GM18520 (cell line): ENCODE measurements at regions not wholly inside any gene's neighbourhood (a gene's known extent, or its start where the extent isn't known, plus 50 kb on each side); places are given as distances from the start of the nearest gene placed in this dataset.

Source experiments
- ATAC-seq: cut with Tn5 transposase; IDR thresholded peaks from one replicate; pipeline ENCODE4 v1.9.1; 2021; ENCODE audit not compliant: unreplicated experiment

DNA sequence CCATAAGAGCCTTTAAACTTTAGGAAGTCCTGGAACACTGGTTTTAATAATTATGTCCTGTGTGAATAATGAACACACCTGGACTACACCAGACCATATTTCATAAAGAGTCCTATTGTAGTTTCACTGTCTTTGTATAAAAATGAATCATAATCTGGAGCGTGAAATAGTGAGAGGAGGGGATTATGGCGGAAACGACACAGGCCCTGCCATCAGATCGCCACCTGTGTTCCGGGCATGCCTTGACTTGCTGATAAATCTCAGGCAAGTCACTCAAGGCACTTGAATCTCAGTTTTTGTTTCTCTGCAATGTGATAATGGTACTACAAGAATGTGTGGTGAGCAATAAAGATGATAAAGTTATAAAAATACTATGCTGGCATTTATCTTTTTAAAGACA, 995.5 kb downstream of the MCTP2 start:
- ATAC-seq = no peak

DNA sequence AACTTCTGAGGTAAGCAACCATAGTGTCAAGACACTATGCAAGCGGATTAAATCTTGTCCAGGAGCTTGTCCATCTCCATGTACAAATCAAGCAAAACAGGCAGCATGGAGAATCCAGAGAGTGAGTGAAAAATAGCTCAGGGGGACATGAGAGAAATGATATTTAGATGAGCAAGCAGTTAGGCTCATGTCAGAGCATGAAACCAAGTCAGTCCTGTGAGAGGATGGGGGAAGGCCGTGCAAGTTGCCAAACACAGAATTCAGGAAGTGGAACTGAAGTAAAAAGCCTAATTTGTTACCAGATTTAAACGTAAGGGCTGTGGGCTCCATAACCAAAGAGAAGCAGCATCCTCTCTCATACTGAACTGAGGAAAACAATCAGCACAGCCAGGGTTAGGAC, 995.9 kb downstream of the MCTP2 start:
- no peak for ATAC-seq

DNA sequence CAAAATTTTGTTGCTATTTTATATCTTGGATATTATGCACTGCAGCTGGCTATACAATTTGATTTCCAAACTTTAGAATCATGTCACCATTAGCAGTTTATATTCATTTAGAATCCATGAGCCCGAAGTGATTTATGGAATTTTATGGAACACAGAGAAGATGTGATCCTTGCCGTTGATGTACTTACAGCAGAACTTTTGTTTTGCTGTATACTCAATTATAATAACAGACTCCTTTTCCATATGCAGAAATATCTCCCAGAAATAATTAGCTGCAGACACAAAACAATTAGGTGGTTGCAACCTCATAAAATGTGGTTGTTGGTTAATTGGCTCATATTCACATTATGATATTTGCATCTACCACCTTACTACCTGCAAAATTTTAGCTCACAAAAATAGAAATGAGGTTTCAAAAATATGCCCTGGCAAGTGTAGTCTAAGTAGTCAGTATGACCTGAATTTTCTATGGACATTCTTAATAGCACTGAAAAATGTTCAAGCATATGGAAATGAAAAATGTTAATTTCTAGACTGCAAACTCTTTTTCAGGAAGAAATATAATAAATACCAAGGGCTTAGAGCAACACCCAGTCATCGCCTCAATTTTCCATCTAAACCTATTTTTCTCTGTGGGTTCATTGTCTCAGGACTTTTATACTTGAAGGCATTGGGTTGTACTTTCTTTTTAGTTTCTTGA, 997.6 kb downstream of the MCTP2 start:
- no peak for ATAC-seq

DNA sequence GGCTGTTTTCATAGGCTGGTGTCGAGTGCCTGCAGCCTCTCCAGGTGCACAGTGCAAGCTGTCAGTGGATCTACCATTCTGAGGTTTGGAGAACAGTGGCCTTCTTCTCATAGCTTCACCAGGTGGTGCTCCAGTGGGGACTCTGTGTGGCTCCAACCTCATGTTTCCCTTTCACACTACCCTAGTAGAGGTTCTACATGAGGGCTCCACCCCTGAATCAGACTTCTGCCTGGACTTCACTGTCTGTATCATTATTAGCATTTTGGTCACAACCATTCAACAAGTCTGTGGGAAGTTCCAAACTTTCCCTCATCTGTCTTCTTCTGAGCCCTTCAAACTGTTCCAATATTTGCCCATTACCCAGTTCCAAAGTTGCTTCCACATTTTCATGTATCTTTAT, 1003.7 kb downstream of the MCTP2 start:
- no peak for ATAC-seq

DNA sequence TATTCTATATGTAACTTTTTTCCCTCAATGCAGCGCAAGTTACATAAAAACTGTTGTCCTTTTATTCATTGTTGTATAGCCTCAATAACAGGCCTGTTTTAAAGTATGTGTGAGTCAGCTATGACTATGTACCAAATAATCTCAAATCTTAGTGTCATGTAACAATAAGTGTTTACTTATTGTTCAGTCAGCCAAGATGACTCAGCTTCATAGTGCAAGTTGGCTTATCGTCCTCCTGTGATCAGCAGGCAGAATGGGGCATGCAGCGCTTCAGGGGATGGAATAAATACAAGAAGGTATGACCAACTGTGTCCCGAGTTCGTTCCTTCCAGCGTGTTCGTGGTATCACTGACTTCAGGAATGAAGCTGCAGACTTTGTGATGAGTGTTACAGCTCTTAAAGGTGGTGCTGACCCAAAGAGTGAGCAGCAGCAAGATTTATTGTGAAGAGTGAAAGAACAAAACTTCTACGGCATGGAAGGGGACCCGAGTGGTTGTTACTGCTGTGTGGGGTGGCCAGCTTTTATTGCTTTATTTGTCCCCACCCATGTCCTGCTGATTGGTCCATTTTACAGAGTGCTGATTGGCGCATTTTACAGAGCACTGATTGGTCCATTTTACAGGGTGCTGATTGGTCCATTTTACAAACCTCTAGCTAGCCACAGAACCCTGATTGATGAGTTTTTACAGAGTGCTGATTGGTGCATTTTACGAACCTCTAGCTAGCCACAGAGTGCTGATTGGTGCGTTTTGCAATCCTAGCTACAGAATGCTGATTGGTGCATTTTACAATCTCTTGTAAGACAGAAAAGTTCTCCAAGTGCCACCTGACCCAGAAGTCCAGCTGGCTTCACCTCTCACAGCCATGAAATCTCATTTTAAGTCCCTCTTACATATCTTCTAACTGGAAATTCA, 1016.0 kb downstream of the MCTP2 start:
- no peak for ATAC-seq

DNA sequence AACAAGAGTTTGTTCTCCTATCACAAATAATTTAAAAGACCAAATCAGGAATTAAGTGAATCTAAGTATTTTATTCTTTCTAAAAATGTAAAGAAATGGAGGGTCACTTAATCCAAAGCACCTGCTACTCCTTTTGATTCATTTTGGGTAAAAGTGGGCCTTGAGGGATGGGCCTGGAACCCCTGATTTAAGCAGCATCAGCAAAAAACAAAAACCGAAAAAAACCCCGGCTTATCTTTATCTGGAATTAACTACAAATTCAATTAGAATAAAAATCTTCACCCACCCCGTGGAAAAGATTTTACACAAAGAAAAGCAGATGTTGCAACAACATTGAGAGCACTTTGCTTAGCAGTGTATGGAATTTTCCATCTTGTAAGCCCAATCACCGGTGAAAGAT, 1018.2 kb downstream of the MCTP2 start:
- no peak for ATAC-seq

DNA sequence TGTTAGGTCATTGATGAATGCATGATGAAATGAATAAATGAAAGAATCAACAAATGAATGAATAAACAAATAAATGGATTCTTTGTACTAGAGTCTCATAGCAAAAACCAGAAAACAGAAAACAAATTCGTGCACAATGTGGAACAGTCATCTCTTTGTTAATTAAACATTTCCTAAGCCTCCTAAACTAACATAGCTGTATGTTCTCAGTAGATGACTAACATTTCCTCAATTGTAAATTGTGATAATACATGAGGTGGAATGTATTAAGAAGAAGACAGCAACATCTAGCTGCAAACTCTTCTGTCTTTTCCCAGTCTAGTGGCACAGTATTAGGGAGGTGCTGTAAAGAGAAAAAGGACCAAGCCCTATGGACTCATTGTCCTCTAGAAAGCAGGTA, 1021.0 kb downstream of the MCTP2 start:
- ATAC-seq = no peak

DNA sequence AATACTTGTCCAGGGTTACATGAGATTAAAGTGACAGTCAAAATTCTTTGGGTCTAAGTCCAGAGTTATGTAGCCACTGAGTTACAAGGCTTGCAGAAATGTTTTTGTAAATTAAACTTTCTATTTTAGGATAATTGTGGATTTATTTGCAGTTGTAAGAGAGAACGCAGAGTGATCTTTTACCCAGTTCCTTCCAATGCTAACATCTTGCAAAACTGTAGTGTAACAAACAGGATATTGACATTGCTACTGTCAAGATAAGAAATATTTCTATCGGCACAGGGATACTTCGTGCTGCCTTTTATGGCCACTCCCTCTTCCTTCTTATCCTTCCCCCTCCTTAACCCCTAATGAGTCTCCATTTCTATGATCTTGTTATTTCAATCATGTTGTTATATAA, 1022.9 kb downstream of the MCTP2 start:
- ATAC-seq = no peak

DNA sequence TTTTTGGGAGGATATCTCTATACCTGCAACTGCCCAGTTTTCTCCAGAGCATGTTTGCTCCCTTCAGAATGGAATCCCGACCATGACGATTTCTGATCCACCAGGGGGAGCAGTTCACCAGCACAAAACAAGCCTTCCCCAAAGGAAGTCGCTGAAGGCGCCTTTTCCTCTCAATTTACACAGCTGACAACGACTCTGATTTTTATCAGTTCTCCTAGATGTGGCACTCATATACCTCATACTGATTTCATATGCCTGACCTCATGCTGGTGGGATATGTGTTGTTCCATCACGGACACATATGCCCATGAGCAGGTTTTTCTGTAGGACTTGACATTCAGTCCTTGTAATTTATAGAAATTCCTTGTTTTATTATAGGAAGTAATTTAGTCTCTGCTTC, 1028.2 kb downstream of the MCTP2 start:
- no peak for ATAC-seq

DNA sequence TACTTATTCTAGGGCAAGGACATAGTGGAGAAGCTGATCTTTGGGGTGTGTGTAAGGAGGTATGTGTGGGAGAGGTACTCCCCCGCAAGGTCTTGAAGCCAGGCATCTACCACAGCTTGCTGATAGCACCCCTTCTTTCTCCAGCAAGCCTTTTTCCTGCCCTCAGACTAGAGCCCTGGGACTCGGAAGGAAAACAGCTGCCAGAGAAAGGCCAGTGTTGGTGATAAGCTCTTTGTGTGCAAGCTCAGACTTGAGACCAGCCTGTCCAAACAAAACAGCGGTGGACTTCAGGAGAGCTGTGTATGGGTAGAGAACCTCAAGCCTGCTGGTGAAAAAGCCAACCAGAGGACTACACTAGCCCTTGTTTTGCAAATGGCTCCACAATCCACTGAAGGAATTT, 1028.6 kb downstream of the MCTP2 start:
- ATAC-seq = no peak

DNA sequence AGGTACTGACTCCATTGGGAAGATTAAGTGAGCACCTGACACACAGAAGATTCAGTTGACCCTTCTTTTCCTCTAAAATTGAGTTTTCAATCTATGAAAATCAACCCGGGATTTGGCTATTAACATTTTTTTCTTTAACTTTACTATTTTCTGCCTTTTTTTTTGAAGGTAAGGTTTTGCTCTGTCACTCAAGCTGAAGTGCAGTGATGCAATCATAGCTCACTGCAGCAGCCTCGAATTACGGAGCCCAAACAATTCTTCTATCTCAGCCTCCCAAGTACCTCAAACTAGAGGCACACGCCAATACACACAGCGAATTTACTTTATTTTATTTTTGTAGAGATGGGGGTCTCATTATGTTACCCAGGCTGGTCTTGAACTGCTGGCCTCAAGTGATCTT, 1029.5 kb downstream of the MCTP2 start:
- no peak for ATAC-seq

DNA sequence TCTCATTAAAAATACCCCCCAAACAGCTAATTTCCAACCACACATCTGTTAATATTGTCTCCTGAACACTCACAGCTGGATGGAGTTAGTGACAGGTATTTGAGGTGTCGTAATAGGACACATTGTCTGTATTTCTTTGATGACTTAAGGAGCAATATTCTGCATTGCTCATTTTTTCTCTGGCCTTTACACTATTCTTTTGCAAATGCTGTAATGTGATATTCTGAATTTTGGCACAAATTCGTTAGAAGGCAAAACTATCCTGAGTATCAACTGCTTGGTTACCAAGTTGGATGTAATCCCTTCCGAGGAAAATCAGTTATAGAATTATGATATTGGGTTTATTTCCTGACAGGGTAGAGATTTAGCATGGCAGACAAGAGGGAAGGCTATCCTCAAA, 1030.2 kb downstream of the MCTP2 start:
- no peak for ATAC-seq

DNA sequence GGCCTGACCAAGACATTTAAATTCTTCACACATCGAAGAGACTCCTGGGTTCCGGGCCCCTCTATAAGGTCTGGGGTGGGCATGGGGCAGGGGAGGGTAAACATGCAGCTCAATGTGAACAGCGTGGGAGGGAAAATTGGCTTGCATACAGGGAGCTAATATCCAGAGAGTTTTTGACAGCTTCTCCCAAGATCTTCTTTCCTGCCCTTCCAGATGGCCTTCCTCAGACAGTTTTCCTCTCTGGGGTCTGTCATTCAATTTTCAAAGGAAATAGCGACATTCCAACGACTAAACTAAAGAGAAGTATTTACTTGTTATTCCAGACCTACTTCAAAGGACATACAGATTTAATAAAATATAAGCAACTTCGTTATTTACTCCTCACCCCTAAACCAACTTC, 1030.6 kb downstream of the MCTP2 start:
- ATAC-seq = no peak

DNA sequence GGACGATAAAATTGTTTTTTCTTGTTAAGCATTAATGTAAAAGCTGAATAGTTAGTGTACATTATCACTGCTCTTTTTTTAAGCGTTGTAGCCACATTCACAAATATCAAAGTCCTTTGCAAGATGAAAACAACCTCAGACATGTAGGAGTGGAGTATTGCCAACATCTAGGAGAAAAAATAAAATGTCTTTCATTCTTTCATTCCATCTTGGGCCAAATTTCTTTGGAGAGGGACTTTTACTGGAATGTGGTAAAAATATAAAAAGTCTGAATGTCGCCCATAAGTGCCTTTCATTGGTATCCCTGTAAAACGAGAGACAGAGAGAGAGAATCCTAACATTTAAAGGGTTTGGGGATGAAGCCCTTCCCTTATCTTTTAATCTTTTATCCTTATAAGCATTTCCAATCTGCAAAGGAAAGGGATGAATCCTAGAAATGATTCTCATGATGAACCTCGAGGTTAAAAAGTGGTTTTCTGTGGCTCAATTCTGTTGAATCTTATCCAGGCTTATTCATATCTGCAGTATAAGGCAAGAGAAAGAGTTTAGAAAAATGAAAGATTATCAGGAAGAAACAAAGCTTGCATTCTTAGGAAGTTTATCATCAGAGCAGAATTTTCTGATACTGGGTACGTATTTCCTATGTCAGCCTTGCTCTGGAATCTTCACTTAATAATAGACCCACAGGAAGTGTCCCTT, 1031.7 kb downstream of the MCTP2 start:
- ATAC-seq = no peak

DNA sequence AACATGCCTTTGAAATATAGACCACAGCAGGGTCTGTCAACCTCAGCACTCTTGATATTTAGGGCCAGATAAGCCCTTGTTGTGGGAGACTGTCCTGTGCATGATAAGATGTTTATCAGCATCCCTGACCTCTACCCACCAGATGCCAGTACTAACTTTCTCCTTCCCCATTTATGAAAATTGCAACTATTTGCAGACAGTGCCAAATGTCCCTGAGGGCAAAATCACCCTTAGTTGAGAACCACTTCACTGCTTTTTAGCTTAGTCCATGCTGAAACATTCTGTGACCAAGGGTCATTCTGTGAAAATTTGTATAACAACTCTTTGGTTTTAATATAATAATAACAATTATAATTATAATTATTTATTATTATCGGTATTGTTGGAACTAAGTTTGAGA, 1032.4 kb downstream of the MCTP2 start:
- ATAC-seq = no peak

DNA sequence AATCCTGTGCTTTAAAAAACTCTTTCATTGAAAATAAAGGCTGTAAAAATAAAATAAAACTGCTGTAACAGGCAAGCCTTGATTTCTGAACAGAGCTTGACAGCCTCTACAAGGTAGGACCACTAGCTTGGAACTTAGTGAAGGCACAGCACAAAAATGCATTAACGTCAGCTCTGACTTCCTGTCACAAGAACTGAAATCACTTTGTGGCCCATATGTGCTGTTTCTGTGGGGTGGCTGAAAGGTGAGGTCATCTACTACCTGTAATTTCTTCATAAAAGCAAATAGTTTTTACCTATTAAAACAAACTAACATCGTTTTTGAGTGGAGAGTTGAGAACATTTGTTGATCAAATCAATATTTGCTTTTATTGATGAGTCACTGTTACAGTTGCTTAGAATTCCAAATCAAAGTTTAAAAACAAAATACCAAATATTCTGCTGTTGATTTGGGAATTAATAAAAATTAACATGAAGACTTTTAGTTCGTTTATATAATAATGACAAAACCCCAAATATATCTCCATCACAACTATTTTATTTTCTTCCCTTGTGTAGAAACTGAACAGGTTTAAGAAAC, 1034.1 kb downstream of the MCTP2 start:
- ATAC-seq = no peak

DNA sequence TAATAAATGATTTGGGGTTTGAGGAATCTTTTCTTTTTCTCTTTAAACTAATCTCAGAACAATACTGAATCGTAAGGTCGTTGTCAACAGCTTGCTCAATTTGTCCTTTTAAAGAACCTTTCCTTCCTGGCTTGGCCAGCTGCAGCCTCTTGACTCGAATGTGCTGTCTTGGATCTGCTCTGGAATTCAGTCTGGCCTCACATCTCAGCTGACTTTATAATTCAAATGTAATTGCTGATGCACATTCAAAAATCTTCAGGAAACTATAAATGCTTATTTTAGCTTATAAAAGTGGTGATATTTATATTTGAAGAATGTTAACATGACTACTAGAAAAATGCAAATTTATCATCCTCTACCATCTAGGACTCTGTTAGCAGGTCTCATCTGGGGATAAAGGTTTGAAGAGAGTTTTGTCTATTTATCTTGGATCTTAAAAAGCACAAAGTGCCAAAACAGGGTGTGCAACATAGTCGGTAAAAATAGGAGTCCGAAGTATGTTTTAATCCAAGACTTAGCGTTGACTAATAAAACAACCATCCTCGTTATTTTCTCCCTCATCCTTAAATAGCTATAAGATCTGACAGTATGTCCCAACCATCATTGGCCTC, 1035.2 kb downstream of the MCTP2 start:
- no peak for ATAC-seq

DNA sequence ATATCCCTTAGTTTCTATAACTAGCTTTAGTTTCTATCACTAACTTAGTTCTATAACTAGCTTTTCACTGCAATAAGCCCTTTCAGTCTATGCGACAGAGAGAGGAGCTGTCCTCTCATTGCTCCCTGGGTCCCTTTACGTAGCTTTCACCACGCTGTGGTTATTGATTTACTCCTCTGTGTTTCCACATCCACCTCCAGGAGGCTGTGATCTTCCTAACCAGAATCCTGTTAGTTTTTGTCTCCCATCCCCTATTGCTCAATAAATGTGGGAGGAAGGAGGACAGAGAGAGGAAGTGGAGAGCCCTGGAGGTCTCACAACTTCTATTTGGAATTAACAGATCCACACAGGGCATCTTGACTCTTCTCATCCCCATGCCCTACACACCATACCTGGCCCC, 1036.1 kb downstream of the MCTP2 start:
- ATAC-seq = no peak

DNA sequence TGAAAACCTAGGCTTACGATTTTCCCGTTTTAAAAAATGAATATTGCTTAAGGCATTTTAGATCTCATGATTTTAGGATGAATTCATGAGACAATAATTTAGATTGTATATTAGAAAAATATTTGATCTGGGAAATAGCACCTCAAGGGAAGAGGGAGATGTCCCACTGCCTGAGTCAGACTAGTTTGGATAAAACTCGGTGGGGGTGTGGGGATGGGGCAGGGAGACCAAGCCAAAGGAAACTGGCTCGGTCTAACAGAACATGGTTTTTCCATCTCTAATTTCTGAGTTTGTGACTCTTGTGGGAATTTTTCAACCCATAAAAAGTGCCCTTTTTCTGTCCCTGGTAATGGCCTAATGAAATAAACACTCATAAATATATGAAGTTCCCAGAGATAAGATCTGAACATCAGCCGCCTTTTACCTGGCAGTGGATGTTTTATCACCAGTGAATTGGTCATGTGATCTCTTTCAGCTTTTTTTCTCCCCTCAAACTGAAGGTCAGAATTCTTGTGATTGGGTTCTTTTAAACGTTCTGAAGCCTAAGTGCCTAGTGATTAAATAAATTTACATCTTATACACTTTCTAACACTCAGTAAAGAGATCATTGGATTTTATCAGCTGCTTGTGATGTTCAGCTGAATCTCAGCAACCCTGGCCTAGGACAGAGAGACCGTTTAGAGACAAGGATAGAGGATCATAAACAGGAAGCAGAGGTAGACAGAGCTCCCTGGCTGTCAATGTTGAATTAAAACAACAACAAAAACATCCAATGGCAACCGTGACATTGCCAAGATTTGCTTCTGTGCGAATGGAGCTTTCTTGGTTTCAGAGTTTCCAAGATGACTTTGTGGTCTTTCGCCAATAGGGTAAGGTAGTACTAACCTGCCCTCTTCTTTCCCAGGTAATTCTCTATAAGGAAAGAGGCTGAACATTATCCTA, 1038.2 kb downstream of the MCTP2 start:
- no peak for ATAC-seq

DNA sequence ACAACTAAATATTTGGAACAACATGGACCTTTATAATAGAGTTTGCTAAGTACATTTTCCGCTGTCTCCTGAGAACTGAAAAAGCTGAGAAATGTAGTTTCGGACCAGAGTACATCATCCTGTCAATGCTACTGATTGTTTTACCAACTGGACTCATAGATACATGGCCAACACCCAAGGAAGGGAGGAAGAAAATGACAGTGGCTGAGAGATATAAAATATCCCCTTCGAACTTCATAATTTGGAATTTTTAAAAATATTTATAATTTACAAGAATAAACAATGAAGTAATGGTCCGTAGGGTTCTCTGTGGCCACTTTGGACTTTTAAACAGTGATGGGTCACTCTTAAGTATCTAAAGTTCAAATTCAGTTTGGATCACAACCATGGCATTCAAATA, 1042.7 kb downstream of the MCTP2 start:
- no peak for ATAC-seq
